RPMI8226 (cell line): ENCODE measurements at regions not wholly inside any gene's neighbourhood (a gene's known extent, or its start where the extent isn't known, plus 50 kb on each side); places are given as distances from the start of the nearest gene placed in this dataset.

Source experiments
- DNase-seq: peaks from one replicate; pipeline ENCODE4 v3.0.0-alpha.2; 2015

- DNase-seq = peak; percentile 8
Measured at GRCh38 chr2:126775300-126775985, 119.5 kb downstream of the GYPC start.

- no peak for DNase-seq
Measured at GRCh38 chr2:126776255-126776654, 120.3 kb downstream of the GYPC start.

- peak; percentile 74 for DNase-seq
Measured at GRCh38 chr2:126776692-126777619, 121.0 kb downstream of the GYPC start.

GRCh38 chr2:126777620-126777978 is 121.1 kb upstream of the TEX51 start:
- no peak for DNase-seq

GRCh38 chr2:126778561-126779501 is 119.9 kb upstream of the TEX51 start:
- no peak for DNase-seq

- DNase-seq = no peak
Measured at GRCh38 chr2:126781206-126781605, 117.5 kb upstream of the TEX51 start.

- no peak for DNase-seq
Measured at GRCh38 chr2:126781806-126782205, 116.9 kb upstream of the TEX51 start.

- DNase-seq = no peak
Measured at GRCh38 chr2:126782648-126783047, 116.0 kb upstream of the TEX51 start.

GRCh38 chr2:126783341-126783740 is 115.3 kb upstream of the TEX51 start:
- DNase-seq = no peak

GRCh38 chr2:126784045-126784444 is 114.6 kb upstream of the TEX51 start:
- DNase-seq = peak; percentile 18

GRCh38 chr2:126784621-126785020 is 114.1 kb upstream of the TEX51 start:
- no peak for DNase-seq

GRCh38 chr2:126785236-126785635 is 113.5 kb upstream of the TEX51 start:
- no peak for DNase-seq

- DNase-seq = no peak
Measured at GRCh38 chr2:126785862-126786261, 112.8 kb upstream of the TEX51 start.

- no peak for DNase-seq
Measured at GRCh38 chr2:126786765-126787164, 111.9 kb upstream of the TEX51 start.

GRCh38 chr2:126787289-126787688 is 111.4 kb upstream of the TEX51 start:
- no peak for DNase-seq

- no peak for DNase-seq
Measured at GRCh38 chr2:126788113-126788512, 110.6 kb upstream of the TEX51 start.

- DNase-seq = no peak
Measured at GRCh38 chr2:126788652-126789051, 110.0 kb upstream of the TEX51 start.

GRCh38 chr2:126790987-126791780 is 107.5 kb upstream of the TEX51 start:
- no peak for DNase-seq

- no peak for DNase-seq
Measured at GRCh38 chr2:126792186-126792585, 106.5 kb upstream of the TEX51 start.

- DNase-seq = no peak
Measured at GRCh38 chr2:126792993-126793392, 105.7 kb upstream of the TEX51 start.

GRCh38 chr2:126793885-126794613 is 104.6 kb upstream of the TEX51 start:
- no peak for DNase-seq

GRCh38 chr2:126795656-126796055 is 103.0 kb upstream of the TEX51 start:
- no peak for DNase-seq
